Stromal cell of bone marrow (primary cell): ENCODE measurements at regions not wholly inside any gene's neighbourhood (a gene's known extent, or its start where the extent isn't known, plus 50 kb on each side); places are given as distances from the start of the nearest gene placed in this dataset.
"Not testable (repeated sequence)": the region's sequence is repeated elsewhere in the genome, so short reads cannot be mapped to it uniquely, and the experiment has no call there.

Experiments
- DNase-seq: peaks from one replicate; pipeline ENCODE4 v3.0.0-alpha.2; 2012; ENCODE audit warnings: low read depth

GRCh38 chr6:180091-180694 is 112.1 kb upstream of the DUSP22 start:
- DNase-seq: not testable (repeated sequence)

GRCh38 chr6:181049-181654 is 111.1 kb upstream of the DUSP22 start:
- no peak for DNase-seq

- DNase-seq: no peak
Observed at GRCh38 chr6:183668-184067, 108.6 kb upstream of the DUSP22 start.

- DNase-seq: no peak
Observed at GRCh38 chr6:184161-184700, 108.1 kb upstream of the DUSP22 start.

GRCh38 chr6:186340-186965 is 105.8 kb upstream of the DUSP22 start:
- no peak for DNase-seq

GRCh38 chr6:187210-187861 is 105.0 kb upstream of the DUSP22 start:
- DNase-seq: no peak

- DNase-seq: peak; percentile 76
Observed at GRCh38 chr6:188821-189655, 103.2 kb upstream of the DUSP22 start.

- no peak for DNase-seq
Observed at GRCh38 chr6:189676-190075, 102.6 kb upstream of the DUSP22 start.

GRCh38 chr6:190596-191395 is 101.5 kb upstream of the DUSP22 start:
- no peak for DNase-seq

- DNase-seq: no peak
Observed at GRCh38 chr6:191487-192312, 100.6 kb upstream of the DUSP22 start.

GRCh38 chr6:192313-192664 is 100.0 kb upstream of the DUSP22 start:
- DNase-seq: no peak

GRCh38 chr6:193180-193579 is 99.1 kb upstream of the DUSP22 start:
- DNase-seq: no peak

- DNase-seq: no peak
Observed at GRCh38 chr6:193773-194310, 98.4 kb upstream of the DUSP22 start.

- DNase-seq: peak; percentile 65
Observed at GRCh38 chr6:195861-196360, 96.4 kb upstream of the DUSP22 start.

GRCh38 chr6:196543-196942 is 95.7 kb upstream of the DUSP22 start:
- no peak for DNase-seq

GRCh38 chr6:203661-204060 is 88.6 kb upstream of the DUSP22 start:
- DNase-seq: no peak

- DNase-seq: no peak
Observed at GRCh38 chr6:206264-206663, 86.0 kb upstream of the DUSP22 start.

- DNase-seq: no peak
Observed at GRCh38 chr6:208364-208763, 83.9 kb upstream of the DUSP22 start.

GRCh38 chr6:208938-209337 is 83.3 kb upstream of the DUSP22 start:
- no peak for DNase-seq
